SK-N-MC (cell line): ENCODE measurements at regions not wholly inside any gene's neighbourhood (a gene's known extent, or its start where the extent isn't known, plus 50 kb on each side); places are given as distances from the start of the nearest gene placed in this dataset.
"Not testable (repeated sequence)": the region's sequence is repeated elsewhere in the genome, so short reads cannot be mapped to it uniquely, and the experiment has no call there.

Experiments used
- DNase-seq: peaks from one replicate; pipeline ENCODE4 v3.0.0-alpha.2; 2011; ENCODE audit warnings: low read depth, low spot score
- H3K27ac ChIP-seq: fragments of 200-600 bp; sonication (generic); 2 replicates; pipeline ENCODE4 v1.5.1; 2016; ENCODE audit warnings: mixed run types
- H3K36me3 ChIP-seq: fragments of 200-600 bp; sonication (generic); 2 replicates; pipeline ENCODE4 v1.6.1; 2017; ENCODE audit warnings: antibody characterized with exemption, low read length, mixed read lengths; ENCODE audit not compliant: insufficient read depth
- H3K4me3 ChIP-seq: fragments of 200-600 bp; sonication (generic); 2 replicates; pipeline ENCODE4 v1.5.1; 2016
- H3K9ac ChIP-seq: fragments of 200-600 bp; sonication (generic); 2 replicates; pipeline ENCODE4 v1.8.0; 2017; ENCODE audit warnings: mixed run types, mixed read lengths; ENCODE audit not compliant: insufficient read length
- H3K9me3 ChIP-seq: fragments of 200-600 bp; sonication (generic); 2 replicates; pipeline ENCODE4 v1.6.1; 2017; ENCODE audit warnings: low read depth, mild to moderate bottlenecking, antibody characterized with exemption, low read length, moderate library complexity, mixed read lengths
- EZH2 ChIP-seq: fragments of 200-600 bp; sonication (generic); IDR thresholded peaks from one replicate; pipeline ENCODE4 v1.6.1; 2017; ENCODE audit warnings: antibody characterized with exemption
- FOXP2 ChIP-seq: optimal IDR thresholded peaks from 2 replicates; pipeline ENCODE3; 2011; ENCODE audit warnings: mild to moderate bottlenecking, moderate library complexity; ENCODE audit not compliant: insufficient read depth; ENCODE audit errors: extremely low read length, control extremely low read depth
- POLR2AphosphoS5 ChIP-seq: IDR thresholded peaks from 2 replicates; pipeline ENCODE4 v1.6.1; 2012; ENCODE audit warnings: mild to moderate bottlenecking, low read depth, low read length, borderline replicate concordance

GRCh38 chr9:6160579-6160978 is 55.0 kb upstream of the IL33 start:
- Histone ChIP-seq H3K36me3 (no peaks in the 10 kb centered on the region), H3K4me3 (no peak overlapping the region), H3K27ac (no peak overlapping the region), H3K9me3 (no peaks in the 10 kb centered on the region), H3K9ac (no peak overlapping the region)
- DNase-seq = no peak
- TF ChIP-seq POLR2AphosphoS5 (no peak), EZH2 (no peak), FOXP2 (no peak)

GRCh38 chr9:6153425-6153824 is 62.2 kb upstream of the IL33 start:
- DNase-seq = no peak

GRCh38 chr9:6152788-6153187 is 62.8 kb upstream of the IL33 start:
- no peaks in the 10 kb centered on the region for H3K9me3 ChIP-seq
- TF ChIP-seq EZH2 (no peak), POLR2AphosphoS5 (no peak), FOXP2 (no peak)
- no peaks in the 10 kb centered on the region for H3K36me3 ChIP-seq
- no peak overlapping the region for H3K9ac ChIP-seq
- no peak for DNase-seq
- H3K4me3 ChIP-seq = no peak overlapping the region
- H3K27ac ChIP-seq = no peak overlapping the region

More at GRCh38 chr9:6153425-6153824, 62.2 kb upstream of the IL33 start:
- H3K4me3 ChIP-seq = no peak overlapping the region
- no peak for TF ChIP-seq EZH2
- TF ChIP-seq FOXP2 = no peak
- no peak for TF ChIP-seq POLR2AphosphoS5
- H3K27ac ChIP-seq = no peak overlapping the region
- H3K9me3 ChIP-seq = no peaks in the 10 kb centered on the region
- no peaks in the 10 kb centered on the region for H3K36me3 ChIP-seq
- no peak overlapping the region for H3K9ac ChIP-seq

- no peak overlapping the region for H3K4me3 ChIP-seq
- H3K27ac ChIP-seq = no peak overlapping the region
- no peak for DNase-seq
- TF ChIP-seq EZH2 (no peak), FOXP2 (no peak), POLR2AphosphoS5 (no peak)
- no peaks in the 10 kb centered on the region for H3K9me3 ChIP-seq
- H3K9ac ChIP-seq = no peak overlapping the region
- no peaks in the 10 kb centered on the region for H3K36me3 ChIP-seq
These were observed 65.1 kb upstream of the IL33 start for GRCh38 chr9:6150483-6150882.

GRCh38 chr9:6149315-6149714 is 66.3 kb upstream of the IL33 start:
- DNase-seq = no peak
- Histone ChIP-seq H3K9ac (no peak overlapping the region), H3K4me3 (no peak overlapping the region), H3K9me3 (no peaks in the 10 kb centered on the region), H3K27ac (no peak overlapping the region), H3K36me3 (no peaks in the 10 kb centered on the region)
- TF ChIP-seq EZH2 (no peak), FOXP2 (no peak), POLR2AphosphoS5 (no peak)

- Histone ChIP-seq H3K36me3 (no peaks in the 10 kb centered on the region), H3K9me3 (no peaks in the 10 kb centered on the region), H3K9ac (no peak overlapping the region), H3K4me3 (no peak overlapping the region), H3K27ac (no peak overlapping the region)
- no peak for DNase-seq
- TF ChIP-seq POLR2AphosphoS5 (no peak), EZH2 (no peak), FOXP2 (no peak)
These were observed 67.8 kb upstream of the IL33 start for GRCh38 chr9:6147846-6148245.

- Histone ChIP-seq H3K36me3 (no peaks in the 10 kb centered on the region), H3K27ac (no peak overlapping the region), H3K9me3 (no peaks in the 10 kb centered on the region), H3K4me3 (no peak overlapping the region), H3K9ac (no peak overlapping the region)
- TF ChIP-seq POLR2AphosphoS5 (no peak), FOXP2 (no peak), EZH2 (no peak)
- no peak for DNase-seq
These were observed 70.7 kb upstream of the IL33 start for GRCh38 chr9:6144947-6145346.

GRCh38 chr9:6142799-6143454 is 72.7 kb upstream of the IL33 start:
- no peak overlapping the region for H3K9ac ChIP-seq
- TF ChIP-seq FOXP2 = no peak
- no peak for TF ChIP-seq POLR2AphosphoS5
- TF ChIP-seq EZH2 = no peak
- no peak overlapping the region for H3K27ac ChIP-seq
- H3K4me3 ChIP-seq = no peak overlapping the region
- H3K9me3 ChIP-seq = no peaks in the 10 kb centered on the region
- DNase-seq = no peak
- H3K36me3 ChIP-seq = no peaks in the 10 kb centered on the region

GRCh38 chr9:6135780-6136179 is 79.8 kb upstream of the IL33 start:
- not testable (repeated sequence) for DNase-seq, H3K36me3 ChIP-seq, H3K9ac ChIP-seq, H3K27ac ChIP-seq, H3K9me3 ChIP-seq, H3K4me3 ChIP-seq
